HEK293T (cell line): ENCODE measurements at regions not wholly inside any gene's neighbourhood (a gene's known extent, or its start where the extent isn't known, plus 50 kb on each side); places are given as distances from the start of the nearest gene placed in this dataset.

ENCODE experiments used
- FOXM1 ChIP-seq: fragments of 450-650 bp; IDR thresholded peaks from 2 replicates; pipeline ENCODE4 v1.6.1; 2017; ENCODE audit warnings: mild to moderate bottlenecking, borderline replicate concordance
- LEF1 ChIP-seq: fragments of 450-650 bp; IDR thresholded peaks from 2 replicates; pipeline ENCODE4 v1.6.1; 2017; ENCODE audit warnings: mild to moderate bottlenecking, borderline replicate concordance
- NFRKB ChIP-seq: fragments of 450-650 bp; IDR thresholded peaks from 2 replicates; pipeline ENCODE4 v1.6.1; 2016; ENCODE audit warnings: mild to moderate bottlenecking, moderate library complexity
- PKNOX1 ChIP-seq: fragments of 450-650 bp; IDR thresholded peaks from 2 replicates; pipeline ENCODE4 v1.6.1; 2016
- SP1 ChIP-seq: fragments of 450-650 bp; IDR thresholded peaks from 2 replicates; pipeline ENCODE4 v1.6.1; 2017
- ZNF384 ChIP-seq: fragments of 450-650 bp; IDR thresholded peaks from 2 replicates; pipeline ENCODE4 v1.6.1; 2016

GRCh38 chr4:132169660-132170059 lies 979.4 kb upstream of the PCDH10 start:
- TF ChIP-seq PKNOX1, result no peak
- no peak for TF ChIP-seq ZNF384
- no peak for TF ChIP-seq NFRKB
- no peak for TF ChIP-seq SP1
- no peak for TF ChIP-seq LEF1
- no peak for TF ChIP-seq FOXM1
